ENCODE measurements at regions not wholly inside any gene's neighbourhood (a gene's known extent, or its start where the extent isn't known, plus 50 kb on each side); places are given as distances from the start of the nearest gene placed in this dataset.

DNA sequence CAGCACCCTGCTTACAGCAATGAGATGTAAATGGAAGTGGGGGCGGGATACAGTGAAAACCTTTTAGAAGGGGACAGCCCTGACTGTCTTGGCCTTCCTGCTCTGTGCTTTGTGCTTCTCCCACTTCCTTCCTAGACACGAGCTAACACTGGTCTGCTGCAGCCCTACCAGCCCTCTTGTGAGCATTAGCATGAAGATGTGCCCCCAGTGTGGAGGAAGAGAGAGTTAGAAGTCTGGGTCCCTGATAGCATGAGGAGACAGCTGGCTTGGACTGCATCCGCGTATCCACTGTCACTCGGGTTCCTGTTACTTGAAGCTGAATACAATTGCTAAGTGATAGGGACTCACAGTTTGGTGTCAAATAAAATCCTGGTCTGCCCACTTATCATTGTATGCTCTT, 248.1 kb upstream of the SOX5 start:
- DNase-seq = no peak

DNA sequence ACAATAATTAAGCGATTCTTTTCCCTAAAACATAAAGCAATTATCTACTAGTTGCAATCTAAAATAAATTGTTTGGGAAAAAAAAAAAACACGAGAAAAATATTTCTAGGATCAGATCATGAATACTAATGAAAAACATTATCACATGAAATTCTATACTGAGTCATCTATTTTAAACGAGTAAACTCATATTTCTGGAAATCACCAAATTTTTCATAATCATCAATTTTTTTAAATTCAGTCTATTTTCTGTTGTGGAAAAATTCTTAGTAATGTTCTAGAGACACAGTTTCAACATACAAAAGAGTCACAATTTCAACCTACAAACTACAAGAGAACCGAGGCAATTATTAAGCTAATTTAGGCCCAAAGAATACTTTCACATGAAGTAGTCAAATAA, 245.6 kb upstream of the SOX5 start:
- DNase-seq = no peak

DNA sequence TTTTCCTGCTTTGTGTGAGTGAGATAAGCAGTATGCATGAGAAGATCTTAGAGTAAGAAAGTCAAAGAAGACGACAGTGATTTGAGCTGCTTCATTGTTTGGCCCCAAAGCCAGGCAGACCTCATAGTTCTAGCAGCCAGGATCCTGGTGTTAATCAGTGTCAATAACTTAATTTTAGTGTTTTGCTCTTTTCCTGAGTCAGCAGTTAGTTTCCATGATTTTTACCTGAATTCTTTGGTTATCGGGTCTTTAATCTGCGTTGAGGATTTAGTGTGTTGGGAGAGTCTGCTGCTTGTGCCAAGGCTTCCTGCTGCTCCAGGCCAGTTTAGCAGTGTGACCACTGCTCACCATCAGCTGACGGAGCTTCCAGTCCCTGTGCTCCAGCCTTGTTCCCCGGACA, 241.6 kb upstream of the SOX5 start:
- no peak for DNase-seq

DNA sequence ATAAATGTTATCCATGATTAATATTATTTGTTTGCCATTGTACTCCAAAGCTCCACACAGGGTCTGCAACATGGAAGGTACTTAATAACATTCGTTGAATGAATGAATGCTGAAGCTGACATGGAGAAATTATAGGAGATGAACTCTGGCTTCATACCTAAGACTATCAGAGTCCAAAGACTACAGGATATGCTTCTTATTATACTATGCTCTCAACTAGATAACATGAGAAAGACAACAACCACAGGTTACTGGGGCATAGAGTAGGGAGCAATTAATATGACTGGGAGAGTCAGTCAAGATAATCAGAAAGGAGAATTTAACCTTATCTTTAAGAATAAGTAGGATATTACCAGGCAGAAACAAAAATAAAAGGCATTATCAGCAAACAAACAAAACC, 236.3 kb upstream of the SOX5 start:
- DNase-seq = no peak

DNA sequence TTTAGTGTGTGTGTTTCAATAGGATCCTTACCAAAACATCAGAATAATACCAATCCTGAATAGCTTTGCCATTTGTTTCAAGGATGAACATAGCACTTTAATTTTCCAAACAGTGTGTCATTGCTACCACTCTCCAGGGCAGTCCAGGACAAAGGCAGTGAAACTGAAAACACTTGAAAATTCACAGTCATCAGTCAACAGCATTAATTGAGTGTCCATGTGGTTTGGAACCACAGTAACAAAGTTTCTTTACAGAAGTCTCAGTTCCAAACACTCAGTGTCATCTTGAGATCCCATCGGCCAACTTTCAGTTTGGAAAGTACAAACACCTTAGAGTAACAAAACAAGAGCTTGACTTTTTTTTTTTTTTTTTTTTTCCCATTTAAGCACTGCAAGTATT, 228.4 kb upstream of the SOX5 start:
- DNase-seq = peak; percentile 24

DNA sequence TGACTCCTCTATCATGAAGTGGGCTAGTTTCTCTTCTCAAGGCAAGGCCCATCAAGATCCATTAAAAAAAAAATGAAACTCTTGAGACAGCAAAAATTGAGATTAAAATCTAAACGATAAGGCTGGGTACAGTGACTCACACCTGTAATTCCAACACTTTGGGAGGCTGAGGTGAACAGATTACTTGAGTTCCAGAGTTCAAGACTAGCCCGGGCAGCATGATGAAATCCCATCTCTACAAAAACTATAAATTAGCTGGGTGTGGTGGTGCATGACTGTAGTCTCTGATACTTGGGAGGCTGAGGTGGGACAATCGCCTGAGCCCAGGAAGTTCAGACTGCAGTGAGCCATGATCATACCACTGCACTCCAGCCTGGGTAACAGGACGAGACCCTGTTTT, 226.5 kb upstream of the SOX5 start:
- DNase-seq = no peak

DNA sequence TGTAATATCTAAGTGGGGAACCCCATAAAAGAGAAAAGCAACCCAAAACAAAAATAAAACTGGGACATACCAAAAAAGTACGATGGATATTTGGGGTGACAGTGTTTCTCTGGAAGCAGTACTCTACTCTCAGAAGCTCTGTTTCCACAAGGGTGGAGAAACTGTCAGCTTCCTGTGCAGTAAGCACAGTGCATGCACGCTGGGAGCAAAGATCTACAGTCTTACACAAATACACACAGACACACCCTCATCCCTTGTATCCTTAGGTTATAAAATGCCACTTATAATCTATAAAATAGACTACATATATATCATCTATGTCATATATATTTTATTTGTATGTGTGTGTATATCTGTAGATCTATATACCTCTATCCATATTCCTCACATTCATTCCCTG, 225.8 kb upstream of the SOX5 start:
- DNase-seq = no peak

DNA sequence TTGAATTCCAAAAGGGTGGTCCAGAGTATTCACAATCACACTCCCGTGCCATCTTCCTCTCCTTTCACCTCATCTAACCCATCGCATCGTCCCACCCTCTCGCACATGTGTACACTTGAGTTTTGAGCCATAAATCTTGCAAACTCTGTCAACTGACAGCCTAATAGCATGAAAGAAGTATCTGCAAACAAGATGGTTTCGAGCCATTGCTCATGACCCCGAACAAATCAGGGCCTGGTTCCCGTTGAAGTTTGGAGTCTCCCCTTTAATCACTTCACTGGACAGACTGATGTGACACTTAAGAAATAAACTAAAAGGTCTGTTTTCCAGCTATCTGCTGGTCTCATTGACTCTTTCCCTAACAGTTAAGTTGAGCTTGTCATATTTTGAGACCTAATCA, 223.6 kb upstream of the SOX5 start:
- peak; percentile 24 for DNase-seq

DNA sequence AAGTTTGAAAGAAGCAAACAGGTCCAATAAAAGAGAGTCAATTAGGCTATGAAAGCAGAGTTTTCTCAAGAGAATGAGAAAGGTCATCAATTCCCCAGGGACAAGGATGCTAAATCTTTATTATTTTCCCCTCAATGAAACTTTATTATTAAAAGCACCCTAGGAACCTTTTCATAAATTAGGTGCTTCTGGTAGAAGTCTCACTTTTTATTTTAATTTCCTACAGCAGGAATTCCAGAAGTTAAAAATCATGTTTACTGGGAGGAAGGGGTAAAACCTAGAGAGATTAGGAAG, 223.2 kb upstream of the SOX5 start:
- no peak for DNase-seq

DNA sequence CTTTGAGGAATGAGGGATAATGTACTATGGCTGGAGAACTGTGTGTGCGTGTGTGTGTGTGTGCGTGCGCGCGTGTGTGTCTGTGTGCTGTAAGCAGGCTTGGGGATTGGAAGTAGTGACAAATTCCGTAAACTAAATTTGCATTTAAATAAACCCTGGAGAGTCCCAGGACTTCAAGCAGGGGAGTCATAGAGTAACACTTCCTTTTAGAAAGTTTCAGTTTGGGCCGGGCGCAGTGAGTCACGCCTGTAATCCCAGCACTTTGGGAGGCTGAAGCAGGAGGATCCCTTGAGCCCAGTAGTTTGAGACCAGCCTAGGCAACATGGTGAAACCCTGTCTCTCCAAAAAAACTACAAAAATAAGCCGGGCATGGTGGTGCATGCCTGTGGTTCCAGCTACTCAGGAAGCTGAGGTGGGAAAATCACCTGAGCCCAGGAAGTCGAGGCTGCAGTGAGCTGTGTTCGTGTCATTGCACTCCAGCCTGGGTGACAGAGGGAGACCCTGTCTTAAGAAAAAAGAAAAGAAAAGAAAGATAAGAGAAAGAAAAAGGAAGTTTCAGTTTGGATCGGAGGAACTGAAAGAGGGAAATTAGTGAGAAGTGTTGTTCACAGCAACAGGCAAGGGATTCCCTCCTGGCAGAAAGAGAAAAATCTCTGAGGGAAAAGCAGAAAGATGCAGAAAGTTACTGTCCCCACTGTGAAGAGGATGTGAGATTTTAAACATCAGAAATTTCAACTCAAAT, 222.7 kb upstream of the SOX5 start:
- DNase-seq = no peak

DNA sequence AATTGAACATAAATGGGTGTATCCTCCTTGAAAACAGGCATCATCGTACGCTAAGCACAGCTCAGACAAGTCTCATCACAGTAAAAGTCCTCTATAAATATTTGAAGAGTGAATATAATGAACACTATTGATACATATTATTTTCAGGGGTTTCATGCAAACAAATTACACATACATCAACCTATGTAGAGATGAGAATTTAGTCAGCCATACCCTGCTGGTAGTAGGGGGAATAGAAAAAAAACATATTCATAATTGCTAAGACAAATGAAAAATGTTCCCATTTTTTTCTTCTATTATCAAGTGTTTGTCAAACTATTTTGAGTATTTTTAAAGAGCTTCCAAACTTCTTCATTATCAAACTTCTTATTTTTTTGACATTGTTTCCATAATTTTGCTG, 205.6 kb upstream of the SOX5 start:
- no peak for DNase-seq

DNA sequence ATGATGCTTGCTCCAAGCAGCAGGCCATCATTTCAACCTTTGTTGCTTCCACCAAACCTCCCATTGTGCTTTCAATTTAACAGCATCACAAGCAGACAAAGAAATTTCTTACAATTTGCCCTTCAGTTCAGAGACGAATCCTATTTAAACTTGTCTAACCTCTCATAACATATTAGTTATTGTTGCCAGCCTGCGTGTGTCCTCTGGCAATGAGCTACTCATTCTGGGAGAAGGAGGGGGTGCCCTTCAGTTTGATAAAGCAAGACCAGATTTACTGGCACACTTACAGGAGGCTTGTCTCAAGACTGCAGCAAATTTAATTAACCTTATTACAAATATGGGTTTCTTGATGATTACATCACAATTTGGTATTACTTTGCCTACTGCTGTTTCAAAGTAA, 203.6 kb upstream of the SOX5 start:
- DNase-seq = no peak

DNA sequence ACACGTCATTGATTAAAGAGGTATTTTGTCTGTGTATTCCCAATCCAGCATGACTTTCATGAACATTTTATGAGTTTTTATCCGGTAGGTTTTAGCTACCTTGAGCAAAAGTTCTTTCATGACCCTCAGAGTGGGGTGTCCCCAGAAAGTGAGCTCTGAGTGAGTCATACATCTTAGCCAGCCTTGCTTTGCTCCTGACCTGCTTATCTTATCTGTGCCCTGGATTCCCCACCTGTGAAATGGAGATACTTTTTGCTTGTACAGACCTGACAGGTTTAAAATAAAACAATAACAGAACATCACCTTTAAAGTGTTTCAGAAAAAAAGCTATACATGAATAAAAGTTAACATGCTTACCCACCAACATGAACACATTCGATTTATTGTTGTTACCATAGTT, 202.8 kb upstream of the SOX5 start:
- DNase-seq = no peak

DNA sequence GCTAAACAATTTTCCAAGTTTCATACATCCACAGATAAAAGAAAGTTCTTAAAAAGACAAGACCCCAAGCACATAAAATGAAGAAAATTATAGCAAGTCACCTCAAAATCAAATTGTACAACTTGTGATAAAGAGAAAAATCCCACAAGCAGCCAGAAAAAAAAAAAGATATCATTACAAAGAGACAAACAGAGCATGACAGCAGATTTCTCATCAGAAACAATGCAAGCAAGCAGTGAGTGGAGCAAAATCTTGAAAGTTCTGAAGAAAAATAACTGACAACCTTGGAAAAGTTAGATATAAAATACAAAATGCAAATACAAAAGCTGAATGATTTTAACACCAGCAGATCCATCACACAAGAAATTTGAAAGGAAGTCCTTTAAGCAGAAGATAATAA, 194.5 kb upstream of the SOX5 start:
- no peak for DNase-seq

DNA sequence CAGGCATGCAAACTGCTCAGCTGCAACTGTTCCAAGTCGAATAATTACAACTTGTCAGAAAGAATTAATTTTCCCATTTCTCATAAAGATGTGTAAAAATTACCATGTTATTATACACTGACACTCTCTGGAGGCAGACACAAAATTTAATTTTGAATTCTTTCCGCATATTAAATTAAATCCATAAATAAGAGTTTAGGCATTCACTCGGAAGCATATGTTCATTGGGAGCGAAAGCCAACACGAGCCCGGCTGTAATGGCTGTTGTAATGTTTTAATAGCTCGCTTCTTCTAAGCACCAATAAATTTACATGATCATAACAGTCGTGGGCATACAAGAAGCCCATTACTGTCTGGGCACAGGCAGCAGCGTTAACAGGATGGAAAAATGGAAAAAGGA, 189.6 kb upstream of the SOX5 start:
- no peak for DNase-seq

DNA sequence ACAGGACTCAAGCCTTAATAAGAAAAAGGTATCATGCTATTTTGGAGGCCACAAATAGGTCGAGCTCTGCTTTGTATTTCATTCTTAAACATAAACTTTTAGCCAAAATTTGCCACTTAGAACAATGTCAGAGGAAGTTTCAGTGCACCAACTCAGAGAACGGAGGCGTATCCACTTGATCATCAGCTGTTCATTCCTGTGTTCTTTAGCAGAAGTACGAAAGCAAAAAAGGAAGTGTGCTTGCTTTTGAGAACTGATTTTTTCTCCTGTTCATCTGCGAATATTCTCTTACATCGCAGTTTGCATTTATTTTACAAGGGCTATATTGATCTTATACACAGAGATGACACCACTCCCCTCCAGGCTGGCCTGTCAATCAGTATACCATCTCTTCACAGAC, 188.6 kb upstream of the SOX5 start:
- DNase-seq = no peak

DNA sequence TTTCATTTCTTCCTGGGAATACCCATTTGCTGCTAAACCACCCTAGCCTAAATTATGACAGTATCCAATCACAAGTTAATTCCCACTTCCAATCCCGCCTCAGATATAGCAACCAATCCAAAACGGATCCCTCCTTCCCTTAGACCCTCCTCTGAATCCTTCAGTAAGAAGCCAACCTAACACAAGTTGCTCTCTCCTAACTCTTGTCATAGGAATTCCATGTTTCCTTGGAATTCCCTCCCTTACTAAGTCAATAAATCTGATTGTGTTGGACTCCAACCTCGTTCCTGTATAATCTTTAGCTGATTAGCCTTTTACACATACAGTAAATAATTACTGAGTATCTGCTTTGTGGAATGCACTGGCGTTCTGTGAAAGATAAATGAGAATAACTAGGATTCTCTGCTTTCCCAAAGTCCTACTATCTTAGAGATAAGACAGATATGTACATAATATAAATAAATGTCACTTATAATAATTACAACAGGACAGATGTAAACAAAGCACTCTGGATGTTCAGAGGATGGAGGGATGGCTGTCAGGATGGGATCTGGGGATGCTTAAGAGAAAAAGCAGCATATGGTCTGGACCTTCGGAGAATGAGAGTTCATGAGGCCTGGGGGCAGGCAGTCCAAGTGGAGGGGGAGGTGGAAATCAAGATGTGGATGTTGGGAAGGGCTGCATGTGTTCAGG, 185.8 kb upstream of the SOX5 start:
- no peak for DNase-seq

DNA sequence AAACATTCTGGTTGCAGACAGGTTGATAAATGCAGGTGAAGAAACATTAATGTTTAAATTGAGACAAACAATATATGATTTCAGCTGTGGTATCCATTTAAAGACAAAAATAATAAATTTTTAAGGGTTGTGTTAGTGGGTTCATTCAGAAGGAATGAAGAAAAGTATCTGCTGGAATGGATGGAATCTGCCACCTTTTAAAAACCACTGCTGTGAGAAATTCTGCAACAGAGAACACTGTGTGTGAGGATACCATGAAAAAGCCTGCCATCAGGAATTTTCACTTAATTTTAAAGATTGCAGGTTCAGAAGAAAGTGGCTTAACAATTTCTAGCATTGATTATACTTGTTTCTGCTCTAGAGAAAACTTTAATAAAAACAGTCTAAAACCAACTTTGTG, 184.6 kb upstream of the SOX5 start:
- DNase-seq = no peak

DNA sequence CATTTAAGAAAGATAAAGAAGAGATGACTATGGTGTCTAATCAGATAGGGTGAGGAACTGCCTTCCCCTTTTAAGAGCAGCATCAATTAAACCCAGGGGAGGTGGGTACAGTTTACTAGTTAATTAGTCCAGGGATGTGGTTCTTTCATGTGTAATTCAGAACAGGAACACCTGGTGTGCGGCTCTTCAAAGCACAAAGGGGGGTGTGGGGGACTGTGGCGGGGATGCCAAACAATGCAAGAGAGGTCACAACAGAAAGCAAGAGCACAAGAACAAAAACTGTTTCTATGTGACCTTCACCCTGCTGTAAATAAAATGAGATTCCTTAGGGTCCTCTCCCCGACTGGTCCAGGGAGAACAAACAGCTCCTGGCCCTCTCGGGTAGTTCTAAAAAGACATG, 183.9 kb upstream of the SOX5 start:
- peak; percentile 67 for DNase-seq

DNA sequence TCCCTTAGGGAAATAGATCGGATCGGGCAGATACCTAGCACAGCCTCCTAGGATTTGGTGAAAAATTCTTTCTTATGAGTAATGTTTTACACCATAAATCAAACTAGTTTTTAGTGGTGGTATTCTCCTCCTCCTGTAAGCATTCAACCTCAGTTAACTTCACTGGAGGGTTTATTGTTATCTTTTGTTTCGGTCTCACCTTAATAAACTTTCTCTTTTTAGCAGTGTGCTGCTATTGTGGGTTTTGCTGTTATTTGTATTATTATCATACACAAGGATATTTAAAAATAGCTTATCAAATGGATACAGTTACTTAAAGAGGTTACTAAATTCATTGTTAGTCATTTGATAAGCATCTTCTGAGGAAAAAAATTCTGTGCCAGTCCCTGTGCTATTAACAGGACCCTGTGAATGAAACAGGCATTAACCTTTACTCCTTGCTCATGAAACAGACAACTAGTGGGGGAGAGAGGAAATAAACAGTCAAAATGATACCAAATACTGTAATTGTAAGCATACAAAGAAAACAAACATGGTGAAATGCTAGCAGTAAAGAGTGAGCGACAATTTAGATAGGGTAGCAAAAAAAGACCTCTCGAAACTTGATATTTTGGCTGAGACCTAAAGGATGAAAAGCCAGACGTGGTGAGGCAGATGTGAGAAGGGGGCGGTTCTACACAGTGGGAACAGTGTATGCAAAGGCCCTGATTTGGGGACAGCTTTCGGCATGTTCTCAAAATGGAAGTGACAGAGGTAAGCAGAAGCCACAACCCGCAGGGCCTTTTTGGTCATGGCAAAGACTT, 178.7 kb upstream of the SOX5 start:
- DNase-seq = no peak

DNA sequence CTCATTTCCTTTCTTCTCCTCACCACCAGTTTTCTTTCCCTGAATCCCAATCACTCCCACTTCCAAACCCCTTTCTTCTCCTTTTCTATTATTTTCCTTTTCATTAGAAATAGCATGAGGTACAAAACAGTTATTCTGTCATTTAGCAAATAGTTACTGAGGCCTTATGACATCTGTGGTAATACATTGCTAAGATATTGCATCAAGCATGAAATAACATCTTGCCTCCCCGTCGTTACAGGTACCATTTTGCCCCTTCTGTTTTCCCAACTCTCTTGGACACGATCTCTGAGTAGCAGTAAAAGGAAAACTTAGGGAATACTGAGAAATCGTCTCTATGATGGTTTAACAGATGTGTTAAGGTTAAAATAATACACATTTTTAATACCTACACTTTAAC, 175.8 kb upstream of the SOX5 start:
- no peak for DNase-seq

DNA sequence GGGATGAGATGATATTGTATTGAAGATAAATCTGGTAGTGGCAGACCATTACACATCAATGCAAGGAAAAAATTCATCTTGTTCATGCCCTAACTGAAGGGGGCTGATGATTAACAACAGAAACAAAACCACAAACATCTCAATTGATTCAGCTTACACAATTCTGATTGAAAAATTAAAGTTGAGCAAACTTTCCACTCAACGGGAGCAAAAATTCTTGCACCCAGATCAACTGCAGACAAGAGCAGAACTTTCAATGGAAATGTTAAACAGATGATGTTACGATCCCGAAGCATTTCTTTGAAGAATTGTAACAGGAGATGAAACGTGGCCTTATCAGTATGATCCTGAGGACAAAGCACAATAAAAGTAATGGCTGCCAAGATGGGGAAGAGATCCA, 172.4 kb upstream of the SOX5 start:
- DNase-seq = no peak

DNA sequence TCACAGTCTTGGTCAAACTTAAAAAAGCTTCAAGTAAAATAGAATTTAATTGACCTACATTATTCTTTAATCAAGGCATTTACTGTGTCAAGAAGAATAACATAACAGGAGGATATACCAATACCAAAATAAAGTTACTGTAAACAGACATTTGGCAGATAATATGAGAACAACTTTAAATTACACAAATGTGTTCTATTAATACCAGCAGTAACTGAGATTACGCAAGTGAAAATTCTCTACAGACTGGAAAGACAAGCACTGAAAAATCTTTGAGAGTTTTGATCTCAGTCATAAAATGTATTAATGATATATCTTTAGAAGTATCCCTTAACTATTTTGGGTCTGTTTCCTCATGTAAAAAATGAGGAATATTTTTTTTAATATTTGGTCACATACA, 169.2 kb upstream of the SOX5 start:
- no peak for DNase-seq

DNA sequence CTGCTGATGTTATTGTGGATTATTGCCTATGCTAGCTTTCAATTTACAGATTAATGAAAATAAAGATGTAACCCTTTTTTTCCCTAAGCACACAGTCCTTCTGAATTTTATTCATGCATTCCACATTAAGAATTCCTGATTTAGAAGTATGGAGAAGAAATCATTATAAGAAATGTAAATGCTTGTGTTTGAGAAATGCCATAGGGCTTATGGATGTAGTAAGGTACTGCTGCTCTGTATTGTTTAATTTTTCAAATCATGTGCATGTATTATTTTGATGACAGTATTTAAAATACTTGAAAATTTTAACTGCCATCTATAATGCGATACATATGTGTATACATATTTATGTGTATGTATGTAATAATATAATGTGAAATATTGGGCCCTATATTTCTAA, 167.1 kb upstream of the SOX5 start:
- no peak for DNase-seq

DNA sequence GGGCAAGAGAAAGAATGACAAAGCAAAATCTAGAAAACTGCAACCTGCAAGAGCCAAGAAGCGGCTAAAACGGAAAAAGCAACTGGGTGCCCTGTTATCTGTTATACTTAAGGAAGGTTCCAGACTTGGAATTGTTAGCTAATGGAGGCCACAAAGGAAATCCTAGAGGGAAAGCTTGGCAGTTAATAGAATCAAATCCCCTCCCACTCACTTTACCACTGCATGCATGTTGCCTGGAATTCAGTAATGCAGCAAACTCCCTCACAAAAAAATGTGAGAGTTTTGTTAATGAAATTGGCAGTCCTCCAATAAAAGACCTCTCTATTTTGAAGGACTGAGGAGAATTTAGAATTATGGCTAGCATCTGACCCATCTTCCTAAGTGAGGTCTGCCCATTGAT, 164.2 kb upstream of the SOX5 start:
- no peak for DNase-seq

All from NCI-H1417 treated with DMSO at 0.1 percent for 48 hours (cell line).